Ascending aorta (tissue), 2 donors: ENCODE measurements at regions not wholly inside any gene's neighbourhood (a gene's known extent, or its start where the extent isn't known, plus 50 kb on each side); places are given as distances from the start of the nearest gene placed in this dataset.

Source experiments
- DNase-seq, 2 donors: peaks; one replicate each; pipeline ENCODE4 v3.0.0-alpha.2; 2019; ENCODE audit warnings: low spot score in 2 of 2
- H3K27ac ChIP-seq, 2 donors: fragments of 200-600 bp; sonication (generic); one replicate each; pipeline ENCODE4 v1.5.1; 2016 to 2017; ENCODE audit warnings: mild to moderate bottlenecking in 1 of 2
- H3K27me3 ChIP-seq: fragments of 200-600 bp; sonication (generic); one replicate; pipeline ENCODE4 v1.5.1; 2017
- H3K36me3 ChIP-seq, 2 donors: fragments of 200-600 bp; sonication (generic); one replicate each; pipeline ENCODE4 v1.5.1; 2016
- H3K4me1 ChIP-seq, 2 donors: fragments of 200-600 bp; sonication (generic); one replicate each; pipeline ENCODE4 v1.5.1; 2016 to 2017; ENCODE audit warnings: mild to moderate bottlenecking in 1 of 2
- H3K4me3 ChIP-seq, 2 donors: fragments of 200-600 bp; sonication (generic); one replicate each; pipeline ENCODE4 v1.5.1; 2016 to 2017; ENCODE audit warnings: mild to moderate bottlenecking in 1 of 2
- H3K9me3 ChIP-seq, 2 donors: fragments of 200-600 bp; sonication (generic); one replicate each; pipeline ENCODE4 v1.5.1; 2016
- CTCF ChIP-seq, 3 experiments: fragments of 200-600 bp in 2 of 3; fragments of 450-650 bp in 1 of 3; sonication (generic) in 2 of 3; IDR thresholded peaks; one replicate each; pipeline ENCODE4 v1.5.1; 2016 to 2019; ENCODE audit warnings: antibody characterized with exemption in 3 of 3, mild to moderate bottlenecking in 1 of 3, moderate library complexity in 1 of 3
- intact Hi-C: fragments of 100-400 bp; cut with DNase I; formaldehyde crosslinking; loops from one replicate; pipeline ENCODE4 v1.15.1; 2023

DNA sequence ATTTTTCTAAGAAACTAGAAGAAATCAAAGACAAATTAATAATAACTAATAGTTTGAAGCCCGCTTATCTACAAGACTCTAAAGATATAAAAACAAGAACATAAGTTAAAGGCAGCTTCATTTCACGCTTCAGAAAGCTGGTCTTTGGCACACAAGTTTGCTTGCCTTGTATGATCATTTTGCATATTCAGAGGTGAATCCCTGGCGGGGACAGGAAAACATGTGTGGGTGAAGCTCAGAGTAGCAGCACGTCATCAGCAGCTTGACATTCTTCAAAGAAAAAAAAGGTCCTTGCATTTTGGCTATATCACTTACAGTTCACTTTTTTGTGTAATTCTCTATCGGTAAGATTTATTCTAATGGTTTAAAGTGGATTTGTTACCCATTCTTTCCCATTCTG lies 1911.8 kb downstream of the MRPL39 start:
- intact Hi-C loops: no loop called here
- no peaks in the 10 kb centered on the region for H3K27me3 ChIP-seq
- no peaks in the 10 kb centered on the region for H3K4me1 ChIP-seq
- no peaks in the 10 kb centered on the region for H3K9me3 ChIP-seq
- H3K36me3 ChIP-seq: no peaks in the 10 kb centered on the region
- no peak overlapping the region for H3K4me3 ChIP-seq
- no peak overlapping the region for H3K27ac ChIP-seq
- TF ChIP-seq CTCF (IDR thresholded peaks at IDR 0.05): no peak
- no peak for DNase-seq

DNA sequence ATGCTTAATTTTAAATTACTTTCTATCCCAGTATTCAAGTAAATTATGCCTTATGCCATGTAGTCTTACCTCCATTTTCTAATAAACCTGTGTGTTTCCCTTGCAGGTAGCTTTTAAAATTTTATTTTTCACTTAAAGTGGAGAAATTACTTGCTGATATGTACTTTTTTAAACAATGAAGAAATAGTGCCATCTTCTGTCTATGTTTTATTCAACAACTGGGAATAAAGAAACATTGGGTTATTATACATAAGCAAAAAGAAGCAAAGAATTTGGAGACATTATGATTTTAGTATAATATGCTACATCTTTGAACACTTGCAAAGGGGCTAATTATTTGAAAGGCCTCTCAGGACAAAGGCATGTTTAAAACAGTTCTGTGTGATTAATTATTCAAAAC lies 1912.9 kb downstream of the MRPL39 start:
- intact Hi-C loops: no loop called here
- no peaks in the 10 kb centered on the region for H3K36me3 ChIP-seq
- H3K4me3 ChIP-seq: no peak overlapping the region
- DNase-seq: no peak
- H3K27ac ChIP-seq: no peak overlapping the region
- no peaks in the 10 kb centered on the region for H3K9me3 ChIP-seq
- no peaks in the 10 kb centered on the region for H3K27me3 ChIP-seq
- no peaks in the 10 kb centered on the region for H3K4me1 ChIP-seq
- TF ChIP-seq CTCF (IDR thresholded peaks at IDR 0.05): no peak

DNA sequence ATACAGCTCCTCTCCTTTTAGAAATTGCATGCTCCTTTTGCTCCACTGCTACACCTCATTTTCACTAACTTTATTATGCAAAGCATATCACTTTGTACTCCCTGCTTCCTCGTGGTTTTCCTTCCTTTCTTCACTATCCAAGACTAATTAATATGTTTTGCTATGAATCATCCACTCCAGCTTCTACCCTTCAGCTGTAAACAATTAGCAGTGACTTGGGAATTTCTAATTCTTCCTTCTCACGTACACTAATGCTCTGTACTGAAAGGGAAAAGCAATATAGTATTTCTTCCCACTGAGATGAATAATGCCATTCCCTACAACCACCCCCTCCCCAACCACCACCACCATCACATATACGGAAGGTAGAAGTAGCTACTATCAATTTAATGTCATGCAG lies 1917.0 kb downstream of the MRPL39 start:
- intact Hi-C loops: no loop called here
- H3K36me3 ChIP-seq: no peaks in the 10 kb centered on the region
- no peaks in the 10 kb centered on the region for H3K27me3 ChIP-seq
- H3K27ac ChIP-seq: no peak overlapping the region
- no peaks in the 10 kb centered on the region for H3K4me1 ChIP-seq
- no peak for DNase-seq
- TF ChIP-seq CTCF (IDR thresholded peaks at IDR 0.05): no peak
- H3K4me3 ChIP-seq: no peak overlapping the region
- no peaks in the 10 kb centered on the region for H3K9me3 ChIP-seq

- intact Hi-C loops: no loop called here
- no peak for TF ChIP-seq CTCF (IDR thresholded peaks at IDR 0.05)
- no peaks in the 10 kb centered on the region for H3K4me1 ChIP-seq
- no peaks in the 10 kb centered on the region for H3K27me3 ChIP-seq
- no peaks in the 10 kb centered on the region for H3K36me3 ChIP-seq
- no peak overlapping the region for H3K4me3 ChIP-seq
- H3K27ac ChIP-seq: no peak overlapping the region
- no peak for DNase-seq
- H3K9me3 ChIP-seq: no peaks in the 10 kb centered on the region
Observed at GRCh38 chr21:23686737-23687523, 1920.4 kb downstream of the MRPL39 start.

GRCh38 chr21:23684431-23684830 lies 1922.8 kb downstream of the MRPL39 start:
- Histone ChIP-seq H3K27ac (no peak overlapping the region), H3K9me3 (no peaks in the 10 kb centered on the region), H3K4me1 (no peaks in the 10 kb centered on the region), H3K36me3 (no peaks in the 10 kb centered on the region), H3K27me3 (no peaks in the 10 kb centered on the region), H3K4me3 (no peak overlapping the region)
- DNase-seq: no peak
- no peak for TF ChIP-seq CTCF (IDR thresholded peaks at IDR 0.05)
- intact Hi-C loops: no loop called here
